GM23338 (cell line): ENCODE measurements at regions not wholly inside any gene's neighbourhood (a gene's known extent, or its start where the extent isn't known, plus 50 kb on each side); places are given as distances from the start of the nearest gene placed in this dataset.

Experiments used
- ATAC-seq: fragments of 200-7000 bp; cut with Tn5 transposase; 3 replicates; pipeline ENCODE4 v1.9.1; 2020
- DNase-seq: peaks from one replicate; pipeline ENCODE4 v3.0.0-alpha.2; 2015; ENCODE audit warnings: low spot score
- H2AFZ ChIP-seq: fragments of 200-600 bp; sonication (generic); 2 replicates; pipeline ENCODE4 v1.8.0; 2016; ENCODE audit warnings: antibody characterized with exemption, mild to moderate bottlenecking, moderate library complexity
- H3F3A ChIP-seq: fragments of 200-600 bp; sonication (generic); replicated peaks from 2 replicates; pipeline ENCODE4 v1.8.0; 2017; ENCODE audit warnings: antibody characterized with exemption, mixed run types, low read depth
- H3K27ac ChIP-seq: fragments of 200-600 bp; sonication (generic); 2 replicates; pipeline ENCODE4 v1.6.1; 2016; ENCODE audit warnings: low read depth
- H3K27me3 ChIP-seq: fragments of 200-600 bp; sonication (generic); 2 replicates; pipeline ENCODE4 v1.8.0; 2016; ENCODE audit warnings: mild to moderate bottlenecking, mixed run types, moderate library complexity; ENCODE audit not compliant: insufficient read depth
- H3K36me3 ChIP-seq: fragments of 200-600 bp; sonication (generic); 2 replicates; pipeline ENCODE4 v1.8.0; 2016; ENCODE audit warnings: mild to moderate bottlenecking; ENCODE audit not compliant: insufficient read depth
- H3K4me1 ChIP-seq: fragments of 200-600 bp; sonication (generic); 2 replicates; pipeline ENCODE4 v1.8.0; 2016; ENCODE audit warnings: mild to moderate bottlenecking, moderate library complexity; ENCODE audit not compliant: insufficient read depth
- H3K4me2 ChIP-seq: fragments of 200-600 bp; sonication (generic); 2 replicates; pipeline ENCODE4 v1.7.1; 2017; ENCODE audit warnings: mixed run types
- H3K4me3 ChIP-seq: fragments of 200-600 bp; sonication (generic); 2 replicates; pipeline ENCODE4 v1.6.1; 2016; ENCODE audit warnings: mixed run types
- H3K79me2 ChIP-seq: fragments of 200-600 bp; sonication (generic); replicated peaks from 2 replicates; pipeline ENCODE4 v1.8.0; 2017; ENCODE audit warnings: mild to moderate bottlenecking; ENCODE audit not compliant: insufficient read depth
- H3K9me2 ChIP-seq: fragments of 200-600 bp; sonication (generic); 2 replicates; pipeline ENCODE4 v1.8.0; 2017; ENCODE audit not compliant: insufficient read depth
- H4K20me1 ChIP-seq: fragments of 200-600 bp; sonication (generic); replicated peaks from 2 replicates; pipeline ENCODE4 v1.8.0; 2017; ENCODE audit warnings: mild to moderate bottlenecking; ENCODE audit not compliant: insufficient read depth
- H3K27ac Mint-ChIP-seq: 2 replicates; pipeline ENCODE4 v1.8.0; 2020; ENCODE audit warnings: inconsistent platforms, mild to moderate bottlenecking, moderate library complexity, mixed read lengths
- H3K27me3 Mint-ChIP-seq: 3 replicates; pipeline ENCODE4 v1.8.0; 2022; ENCODE audit warnings: low read depth, mild to moderate bottlenecking, moderate library complexity, mixed read lengths, inconsistent platforms; ENCODE audit not compliant: insufficient read depth, poor library complexity
- H3K36me3 Mint-ChIP-seq: 3 replicates; pipeline ENCODE4 v1.8.0; 2021; ENCODE audit warnings: low read depth, mild to moderate bottlenecking, inconsistent platforms, moderate library complexity, mixed read lengths
- H3K4me1 Mint-ChIP-seq: 3 replicates; pipeline ENCODE4 v1.8.0; 2020; ENCODE audit warnings: mild to moderate bottlenecking, inconsistent platforms, mixed read lengths
- H3K4me3 Mint-ChIP-seq: 3 replicates; pipeline ENCODE4 v1.8.0; 2021; ENCODE audit warnings: moderate library complexity, mild to moderate bottlenecking, inconsistent platforms, mixed read lengths
- H3K9me3 Mint-ChIP-seq: 3 replicates; pipeline ENCODE4 v1.8.0; 2020; ENCODE audit warnings: moderate library complexity, mild to moderate bottlenecking, inconsistent platforms, mixed read lengths
- CREB1 ChIP-seq: fragments of 250-450 bp; sonication (Bioruptor Pico); IDR thresholded peaks from 2 replicates; pipeline ENCODE4 v1.5.0; 2020; ENCODE audit warnings: low read depth, mild to moderate bottlenecking, moderate library complexity
- CTCF ChIP-seq, 2 experiments: fragments of 200-600 bp in 1 of 2; sonication (generic) in 1 of 2; conservative IDR thresholded peaks; 2 replicates each; pipeline versions ENCODE4 v1.5.1 to v1.6.1; 2016 to 2017; ENCODE audit warnings: antibody characterized with exemption in 2 of 2, low read depth in 2 of 2, mild to moderate bottlenecking in 2 of 2, moderate library complexity in 1 of 2
- JUNB ChIP-seq: IDR thresholded peaks from one replicate; pipeline ENCODE4 v1.6.1; 2016; ENCODE audit warnings: antibody characterized with exemption; ENCODE audit not compliant: unreplicated experiment
- NANOG ChIP-seq: IDR thresholded peaks from 2 replicates; pipeline ENCODE4 v1.6.1; 2016; ENCODE audit warnings: antibody characterized with exemption, borderline replicate concordance
- REST ChIP-seq: IDR thresholded peaks from one replicate; pipeline ENCODE4 v1.6.1; 2018; ENCODE audit warnings: antibody characterized with exemption; ENCODE audit not compliant: unreplicated experiment
- ZNF462 ChIP-seq: fragments of 250-450 bp; sonication (Bioruptor Pico); IDR thresholded peaks from 2 replicates; pipeline ENCODE4 v1.5.0; 2020; ENCODE audit warnings: mild to moderate bottlenecking, moderate library complexity

- H2AFZ ChIP-seq = peak overlapping the region; percentile 70; the same call in 1 of the 2 replicates
- no peak for ATAC-seq
- no peaks in the 10 kb centered on the region for H3K4me1 Mint-ChIP-seq
These were observed 196.7 kb downstream of the HGF start for GRCh38 chr7:81573128-81573527.

GRCh38 chr7:81562581-81562980 lies 207.3 kb downstream of the HGF start:
- Mint-ChIP-seq H3K36me3 (no peaks in the 10 kb centered on the region), H3K27ac (peak overlapping the region; percentile 70), H3K9me3 (no peaks in the 10 kb centered on the region), H3K4me3 (no peak overlapping the region), H3K27me3 (no peaks in the 10 kb centered on the region), H3K4me1 (no peaks in the 10 kb centered on the region)
- Histone ChIP-seq H3K4me1 (no peaks in the 10 kb centered on the region), H3K9me2 (no peaks in the 10 kb centered on the region), H2AFZ (no peak overlapping the region; the same call in 1 of the 2 replicates), H3K4me3 (no peak overlapping the region), H3K27ac (no peak overlapping the region), H3K36me3 (no peaks in the 10 kb centered on the region), H3F3A (no peaks in the 10 kb centered on the region), H3K79me2 (no peaks in the 10 kb centered on the region), H3K27me3 (no peaks in the 10 kb centered on the region), H3K4me2 (no peak overlapping the region), H4K20me1 (no peaks in the 10 kb centered on the region)
- DNase-seq (no peak), ATAC-seq (no peak)
- TF ChIP-seq REST (no peak), JUNB (no peak), NANOG (no peak), ZNF462 (CRISPR knock-in tag) (no peak), CREB1 (CRISPR knock-in tag) (no peak)

More at GRCh38 chr7:81573128-81573527, 196.7 kb downstream of the HGF start:
- Histone ChIP-seq H4K20me1 (no peaks in the 10 kb centered on the region), H3K9me2 (no peaks in the 10 kb centered on the region), H3K4me1 (no peaks in the 10 kb centered on the region), H3K4me3 (no peak overlapping the region), H3K36me3 (no peaks in the 10 kb centered on the region), H3K79me2 (no peaks in the 10 kb centered on the region), H3K27ac (no peak overlapping the region), H3F3A (no peaks in the 10 kb centered on the region), H3K4me2 (no peak overlapping the region), H3K27me3 (no peaks in the 10 kb centered on the region)
- Mint-ChIP-seq H3K36me3 (no peaks in the 10 kb centered on the region), H3K27ac (no peak overlapping the region), H3K4me3 (no peak overlapping the region), H3K27me3 (no peaks in the 10 kb centered on the region), H3K9me3 (no peaks in the 10 kb centered on the region)
- TF ChIP-seq CTCF (conservative IDR thresholded peaks at IDR 0.05; ENCODE audit: low read depth in 2 of 2) = no peak
- no peak for DNase-seq
